Hematopoietic multipotent progenitor cell treated with erythropoietin and hydrocortisone succinate and interleukin-3 and kit ligand, for 8 days (in vitro differentiated cells): ENCODE measurements at regions not wholly inside any gene's neighbourhood (a gene's known extent, or its start where the extent isn't known, plus 50 kb on each side); places are given as distances from the start of the nearest gene placed in this dataset.
"Not testable (repeated sequence)": the region's sequence is repeated elsewhere in the genome, so short reads cannot be mapped to it uniquely, and the experiment has no call there.

ENCODE experiments used
- DNase-seq: peaks from one replicate; pipeline ENCODE4 v3.0.0-alpha.2; 2015

- peak; percentile 24 for DNase-seq
These were observed 54.4 kb upstream of the JAK1 start for GRCh38 chr1:65020774-65021173.

GRCh38 chr1:65021795-65022194, 55.4 kb upstream of the JAK1 start:
- peak; percentile 87 for DNase-seq

GRCh38 chr1:65022216-65022615, 55.9 kb upstream of the JAK1 start:
- DNase-seq = no peak

GRCh38 chr1:65025794-65026193, 59.4 kb upstream of the JAK1 start:
- no peak for DNase-seq

- DNase-seq = no peak
These were observed 59.9 kb upstream of the JAK1 start for GRCh38 chr1:65026235-65026634.

GRCh38 chr1:65027666-65028358, 61.5 kb upstream of the JAK1 start:
- DNase-seq = no peak

- DNase-seq = not testable (repeated sequence)
These were observed 63.1 kb upstream of the JAK1 start for GRCh38 chr1:65029434-65029833.

- DNase-seq = not testable (repeated sequence)
These were observed 68.5 kb upstream of the JAK1 start for GRCh38 chr1:65034879-65035278.

GRCh38 chr1:65036570-65037051, 70.3 kb upstream of the JAK1 start:
- DNase-seq = no peak

GRCh38 chr1:65039066-65039465, 72.7 kb upstream of the JAK1 start:
- peak; percentile 43 for DNase-seq

GRCh38 chr1:65039508-65039907, 73.2 kb upstream of the JAK1 start:
- DNase-seq = no peak

- no peak for DNase-seq
These were observed 76.1 kb upstream of the JAK1 start for GRCh38 chr1:65042467-65042866.

GRCh38 chr1:65044411-65044810, 78.1 kb upstream of the JAK1 start:
- DNase-seq = no peak

- DNase-seq = no peak
These were observed 78.9 kb upstream of the JAK1 start for GRCh38 chr1:65045022-65045817.

GRCh38 chr1:65048335-65048734, 82.0 kb upstream of the JAK1 start:
- no peak for DNase-seq

GRCh38 chr1:65049941-65050713, 83.8 kb upstream of the JAK1 start:
- DNase-seq = no peak

GRCh38 chr1:65050735-65051134, 84.4 kb upstream of the JAK1 start:
- DNase-seq = no peak

- no peak for DNase-seq
These were observed 88.1 kb upstream of the JAK1 start for GRCh38 chr1:65054481-65054880.

GRCh38 chr1:65055747-65056146, 89.4 kb upstream of the JAK1 start:
- no peak for DNase-seq

GRCh38 chr1:65056234-65056633, 89.9 kb upstream of the JAK1 start:
- DNase-seq = no peak

GRCh38 chr1:65056866-65057265, 90.5 kb upstream of the JAK1 start:
- DNase-seq = no peak

- peak; percentile 65 for DNase-seq
These were observed 88.0 kb upstream of the AK4 start for GRCh38 chr1:65059930-65060538.

GRCh38 chr1:65062339-65062738, 85.7 kb upstream of the AK4 start:
- DNase-seq = no peak
